ENCODE measurements at regions not wholly inside any gene's neighbourhood (a gene's known extent, or its start where the extent isn't known, plus 50 kb on each side); places are given as distances from the start of the nearest gene placed in this dataset.

DNA sequence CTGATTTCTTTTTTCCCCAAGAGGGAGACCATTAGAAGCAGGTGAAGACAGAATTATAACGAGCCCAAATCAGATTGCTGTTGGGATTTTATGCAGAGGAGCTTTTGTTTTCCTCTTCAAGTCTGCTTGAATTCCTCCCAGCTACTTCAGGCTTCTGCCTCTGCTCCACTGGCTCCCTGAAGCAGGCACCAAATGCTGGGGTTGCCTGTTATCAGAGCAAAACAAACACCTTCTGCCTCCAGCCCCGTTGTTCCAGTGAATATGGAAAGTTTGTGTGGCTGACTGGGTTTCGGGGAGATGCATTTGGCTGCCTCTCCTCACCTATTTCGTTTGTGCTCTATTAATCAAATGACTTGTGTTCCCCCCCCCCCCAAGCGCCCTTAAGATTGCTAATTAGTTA lies 209.2 kb downstream of the URB2 start:
- CTCF ChIA-PET: interaction anchor here (0.5 kb wide), 1 partner anchor 174 kb away, joined by 4 read pairs; no protein-coding TSS in a partner anchor
- TF ChIP-seq, protein P1, sequence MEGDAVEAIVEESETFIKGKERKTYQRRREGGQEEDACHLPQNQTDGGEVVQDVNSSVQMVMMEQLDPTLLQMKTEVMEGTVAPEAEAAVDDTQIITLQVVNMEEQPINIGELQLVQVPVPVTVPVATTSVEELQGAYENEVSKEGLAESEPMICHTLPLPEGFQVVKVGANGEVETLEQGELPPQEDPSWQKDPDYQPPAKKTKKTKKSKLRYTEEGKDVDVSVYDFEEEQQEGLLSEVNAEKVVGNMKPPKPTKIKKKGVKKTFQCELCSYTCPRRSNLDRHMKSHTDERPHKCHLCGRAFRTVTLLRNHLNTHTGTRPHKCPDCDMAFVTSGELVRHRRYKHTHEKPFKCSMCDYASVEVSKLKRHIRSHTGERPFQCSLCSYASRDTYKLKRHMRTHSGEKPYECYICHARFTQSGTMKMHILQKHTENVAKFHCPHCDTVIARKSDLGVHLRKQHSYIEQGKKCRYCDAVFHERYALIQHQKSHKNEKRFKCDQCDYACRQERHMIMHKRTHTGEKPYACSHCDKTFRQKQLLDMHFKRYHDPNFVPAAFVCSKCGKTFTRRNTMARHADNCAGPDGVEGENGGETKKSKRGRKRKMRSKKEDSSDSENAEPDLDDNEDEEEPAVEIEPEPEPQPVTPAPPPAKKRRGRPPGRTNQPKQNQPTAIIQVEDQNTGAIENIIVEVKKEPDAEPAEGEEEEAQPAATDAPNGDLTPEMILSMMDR (conservative IDR thresholded peaks at IDR 0.05; ENCODE audit: low read depth): no peak
- POLR2A ChIA-PET (ENCODE audit: low non-redundant PET): no interaction called here
- DNase-seq (ENCODE audit: low spot score): no peak
- no peak overlapping the region for H3K27ac ChIP-seq

DNA sequence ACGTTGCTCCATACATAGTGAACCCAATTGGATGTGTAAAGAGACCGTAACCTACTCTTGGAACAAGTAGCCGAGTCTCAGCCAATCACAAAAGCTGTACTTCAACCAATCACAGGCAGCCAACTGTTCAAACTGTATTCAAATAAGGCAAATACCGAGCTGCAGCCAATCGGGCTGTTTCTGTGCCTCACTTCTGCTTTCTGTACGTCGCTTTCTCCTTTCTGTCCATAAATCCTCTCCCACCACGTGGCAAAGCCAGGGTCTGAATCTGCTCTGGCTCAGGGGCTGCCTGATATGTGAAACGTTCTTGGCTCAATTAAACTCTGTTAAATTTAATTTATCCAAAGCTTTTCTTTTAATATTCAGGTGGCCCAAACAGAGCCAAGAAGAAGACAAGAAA lies 210.3 kb downstream of the URB2 start:
- DNase-seq (ENCODE audit: low spot score): no peak
- ChIA-PET CTCF (no interaction called here), POLR2A (ENCODE audit: low non-redundant PET) (no interaction called here)
- H3K27ac ChIP-seq: no peak overlapping the region
- TF ChIP-seq, protein P1 (conservative IDR thresholded peaks at IDR 0.05; ENCODE audit: low read depth): no peak

DNA sequence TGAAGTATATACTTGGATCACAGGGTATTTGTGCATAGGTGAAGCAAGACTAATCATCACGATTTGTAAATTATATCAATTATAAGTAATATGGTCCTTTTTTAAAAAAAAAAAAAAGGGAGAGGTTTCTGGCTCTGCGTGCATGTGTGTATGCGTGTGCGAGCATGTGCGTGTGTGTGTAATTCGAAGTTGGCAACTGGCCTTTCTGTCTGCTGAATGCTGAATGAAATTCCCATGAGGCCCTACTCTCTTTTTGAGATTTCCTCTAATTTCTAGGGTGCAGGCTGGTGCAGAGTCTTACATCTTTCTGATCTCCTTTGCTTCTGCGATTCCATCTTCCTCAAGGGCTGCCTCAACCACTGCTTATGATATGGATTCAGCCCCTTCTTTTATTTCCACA lies 212.2 kb downstream of the URB2 start:
- ChIA-PET CTCF (no interaction called here), POLR2A (ENCODE audit: low non-redundant PET) (no interaction called here)

DNA sequence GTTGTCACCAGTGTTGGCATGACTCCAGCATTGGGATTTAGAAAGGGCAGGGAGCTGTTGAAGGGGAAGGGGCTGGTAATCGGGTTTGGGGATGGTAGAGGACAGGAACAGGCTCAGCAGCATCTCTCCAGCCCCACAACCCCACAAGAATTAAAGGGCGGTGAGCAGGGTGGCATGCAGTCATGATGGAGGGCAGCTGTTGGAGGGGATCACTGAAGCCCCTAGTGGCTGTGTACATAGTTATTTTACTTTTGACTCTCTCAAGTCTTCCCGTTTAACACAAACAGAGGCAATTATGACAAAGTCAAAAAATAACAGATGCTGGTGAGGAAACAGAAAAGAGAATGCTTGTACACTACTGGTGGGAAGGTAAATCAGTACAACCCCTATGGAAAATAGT lies 213.8 kb downstream of the URB2 start:
- ChIA-PET CTCF (no interaction called here), POLR2A (ENCODE audit: low non-redundant PET) (no interaction called here)
- no peak for DNase-seq (ENCODE audit: low spot score)

More for the DNA sequence above, 212.2 kb downstream of the URB2 start:
- H3K27ac ChIP-seq: no peak overlapping the region
- no peak for DNase-seq (ENCODE audit: low spot score)
- TF ChIP-seq, protein P1 (conservative IDR thresholded peaks at IDR 0.05; ENCODE audit: low read depth): no peak

DNA sequence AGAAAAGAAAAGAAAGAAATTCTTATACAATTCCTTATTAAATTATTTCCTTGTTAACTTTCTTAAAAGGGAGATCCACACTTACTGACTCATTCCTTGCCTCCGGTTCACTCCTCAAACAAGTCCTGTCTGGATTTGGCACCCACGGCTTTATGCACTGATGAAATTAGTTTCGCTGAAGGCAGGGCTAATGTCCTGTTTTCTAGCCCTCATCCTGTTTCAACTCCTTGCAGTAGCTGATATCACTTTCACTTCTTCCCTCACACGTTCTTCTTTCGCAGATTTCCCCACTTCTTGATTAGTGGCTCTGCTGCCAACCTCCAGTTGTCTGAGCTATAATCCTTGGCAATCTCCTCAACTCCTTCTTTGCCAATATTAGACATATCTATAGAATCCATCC lies 215.2 kb downstream of the URB2 start:
- ChIA-PET POLR2A (ENCODE audit: low non-redundant PET) (interaction anchor here (0.7 kb wide), 1 partner anchor 659 kb away, joined by 3 read pairs; no protein-coding TSS in a partner anchor), CTCF (interaction anchor here (0.5 to 0.7 kb wide), 2 partner anchors 12 to 246 kb away, joined by 3 read pairs; no protein-coding TSS in a partner anchor)
- peak; percentile 55 for DNase-seq (ENCODE audit: low spot score)
- TF ChIP-seq, protein P1 (conservative IDR thresholded peaks at IDR 0.05; ENCODE audit: low read depth): no peak
- peak overlapping the region; percentile 79 for H3K27ac ChIP-seq

More for the DNA sequence above, 213.8 kb downstream of the URB2 start:
- TF ChIP-seq, protein P1 (conservative IDR thresholded peaks at IDR 0.05; ENCODE audit: low read depth): no peak
- no peak overlapping the region for H3K27ac ChIP-seq

DNA sequence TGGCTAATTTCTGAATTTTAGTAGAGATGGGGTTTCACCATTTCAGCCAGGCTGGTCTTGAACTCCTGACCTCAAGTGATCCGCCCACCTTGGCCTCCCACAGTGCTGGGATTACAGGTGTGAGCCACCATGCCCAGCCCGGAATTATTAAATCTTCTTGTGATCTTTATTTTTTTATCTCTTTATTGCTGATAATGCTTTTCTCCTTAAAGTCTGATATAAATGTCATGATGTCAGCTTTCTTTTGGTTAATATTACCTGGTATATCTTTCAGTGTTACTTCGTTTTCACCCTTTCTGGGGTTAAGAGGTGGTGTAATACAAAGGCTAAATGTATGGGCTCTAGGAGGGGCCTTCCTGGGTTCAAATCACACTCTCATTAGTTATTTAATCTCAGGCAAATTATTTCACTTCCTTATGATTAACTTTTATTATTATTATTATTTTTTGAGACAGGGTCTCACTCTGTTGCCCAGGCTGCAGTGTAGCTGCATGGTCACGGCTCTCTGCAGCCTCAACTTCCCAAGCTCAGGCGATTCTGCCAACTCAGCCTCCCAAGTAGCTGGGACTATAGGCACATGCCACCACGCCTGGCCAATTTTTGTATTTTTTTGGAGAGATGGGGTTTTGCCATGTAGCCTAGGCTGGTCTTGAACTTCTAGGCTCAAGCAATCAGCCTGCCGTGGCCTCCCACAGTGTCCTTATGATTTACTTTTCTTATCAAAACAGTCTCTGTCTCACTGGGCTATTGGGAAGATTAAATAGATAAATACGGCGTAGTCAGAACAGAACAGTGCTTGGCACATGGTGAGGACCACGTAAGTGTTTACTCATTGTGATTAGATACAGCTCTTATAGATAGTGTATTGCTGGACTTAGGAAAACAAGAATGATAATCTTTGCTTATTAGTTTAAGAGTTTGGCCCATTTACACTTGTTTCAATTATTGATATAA lies 216.5 kb downstream of the URB2 start:
- peak overlapping the region; percentile 53 for H3K27ac ChIP-seq
- TF ChIP-seq, protein P1 (conservative IDR thresholded peaks at IDR 0.05; ENCODE audit: low read depth): no peak
- DNase-seq (ENCODE audit: low spot score): no peak
- CTCF ChIA-PET: interaction anchor here (0.6 to 1.2 kb wide), 2 partner anchors 56 to 373 kb away, joined by 3 to 4 read pairs; no protein-coding TSS in a partner anchor
- POLR2A ChIA-PET (ENCODE audit: low non-redundant PET): no interaction called here
